ENCODE measurements at regions not wholly inside any gene's neighbourhood (a gene's known extent, or its start where the extent isn't known, plus 50 kb on each side); places are given as distances from the start of the nearest gene placed in this dataset.

GRCh38 chr3:86605166-86605565, 385.8 kb downstream of the VGLL3 start:
- WGBS, 2 donors: 59 to 60% methylated on average over 2 of the region's 2 CpGs
- Histone ChIP-seq H3K27me3 (no peaks in the 10 kb centered on the region), H3K27ac (no peak overlapping the region), H3K4me3 (no peak overlapping the region), H3K9me3 (no peaks in the 10 kb centered on the region), H3K36me3 (ENCODE audit: low read depth, missing control alignments) (no peaks in the 10 kb centered on the region), H3K4me1 (no peaks in the 10 kb centered on the region)
- TF ChIP-seq, protein P1, sequence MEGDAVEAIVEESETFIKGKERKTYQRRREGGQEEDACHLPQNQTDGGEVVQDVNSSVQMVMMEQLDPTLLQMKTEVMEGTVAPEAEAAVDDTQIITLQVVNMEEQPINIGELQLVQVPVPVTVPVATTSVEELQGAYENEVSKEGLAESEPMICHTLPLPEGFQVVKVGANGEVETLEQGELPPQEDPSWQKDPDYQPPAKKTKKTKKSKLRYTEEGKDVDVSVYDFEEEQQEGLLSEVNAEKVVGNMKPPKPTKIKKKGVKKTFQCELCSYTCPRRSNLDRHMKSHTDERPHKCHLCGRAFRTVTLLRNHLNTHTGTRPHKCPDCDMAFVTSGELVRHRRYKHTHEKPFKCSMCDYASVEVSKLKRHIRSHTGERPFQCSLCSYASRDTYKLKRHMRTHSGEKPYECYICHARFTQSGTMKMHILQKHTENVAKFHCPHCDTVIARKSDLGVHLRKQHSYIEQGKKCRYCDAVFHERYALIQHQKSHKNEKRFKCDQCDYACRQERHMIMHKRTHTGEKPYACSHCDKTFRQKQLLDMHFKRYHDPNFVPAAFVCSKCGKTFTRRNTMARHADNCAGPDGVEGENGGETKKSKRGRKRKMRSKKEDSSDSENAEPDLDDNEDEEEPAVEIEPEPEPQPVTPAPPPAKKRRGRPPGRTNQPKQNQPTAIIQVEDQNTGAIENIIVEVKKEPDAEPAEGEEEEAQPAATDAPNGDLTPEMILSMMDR (IDR thresholded peaks at IDR 0.05): no peak
- TF ChIP-seq POLR2A (IDR thresholded peaks at IDR 0.05): no peak
- intact Hi-C loops (cut with DNase I; ENCODE audit: low total_unique reads): no loop called here
- no peak for DNase-seq

DNA sequence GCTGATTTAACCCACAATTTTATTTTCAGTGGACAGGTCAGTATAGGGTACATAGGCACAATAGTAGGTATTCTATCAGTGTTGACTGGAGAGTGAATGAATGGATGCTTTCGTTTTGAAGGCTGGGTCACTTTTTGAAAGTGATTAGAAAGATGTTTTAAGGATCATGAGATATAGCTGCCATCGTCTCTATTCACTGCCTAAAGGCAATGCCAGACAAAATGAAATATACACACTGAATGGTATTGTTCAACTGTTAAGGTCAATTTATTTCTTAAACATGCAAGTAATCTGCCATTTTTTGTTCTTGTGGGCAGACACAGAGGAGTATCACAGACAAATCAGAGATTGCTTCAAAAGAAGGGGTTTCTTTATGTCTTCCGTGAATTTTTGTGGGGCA, 395.3 kb downstream of the VGLL3 start:
- H3K27me3 ChIP-seq: no peaks in the 10 kb centered on the region

DNA sequence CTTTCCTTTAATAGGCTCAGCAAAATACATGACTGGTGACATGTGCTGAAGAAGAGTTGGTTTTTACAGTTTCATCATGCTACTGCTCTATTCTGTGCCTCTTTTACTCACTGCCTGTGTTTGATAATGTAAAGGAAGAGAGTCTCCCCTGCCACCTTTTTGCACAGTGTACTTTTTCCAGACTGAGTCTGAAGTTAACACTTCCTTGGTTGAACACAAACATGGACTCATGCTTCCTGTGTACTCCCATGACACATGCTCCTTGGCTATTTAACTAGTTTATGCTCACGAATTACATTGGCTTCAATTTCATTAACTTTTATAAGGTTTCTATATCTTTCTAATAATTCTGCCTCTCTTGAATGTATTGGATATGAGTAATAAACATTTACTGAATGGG, 396.1 kb downstream of the VGLL3 start:
- no peak for TF ChIP-seq POLR2A (IDR thresholded peaks at IDR 0.05)
- TF ChIP-seq, protein P1 (IDR thresholded peaks at IDR 0.05): no peak
- Histone ChIP-seq H3K27ac (no peak overlapping the region), H3K4me3 (no peak overlapping the region), H3K4me1 (no peaks in the 10 kb centered on the region), H3K27me3 (no peaks in the 10 kb centered on the region), H3K36me3 (ENCODE audit: low read depth, missing control alignments) (no peaks in the 10 kb centered on the region), H3K9me3 (no peaks in the 10 kb centered on the region)
- 45 to 51% methylated on average over 1 of the region's 1 CpG for WGBS, 2 donors
- intact Hi-C loops (cut with DNase I; ENCODE audit: low total_unique reads): no loop called here
- no peak for DNase-seq

More for the DNA sequence above, 395.3 kb downstream of the VGLL3 start:
- no peak overlapping the region for H3K4me3 ChIP-seq
- no peaks in the 10 kb centered on the region for H3K4me1 ChIP-seq
- no peak for TF ChIP-seq POLR2A (IDR thresholded peaks at IDR 0.05)
- TF ChIP-seq, protein P1 (IDR thresholded peaks at IDR 0.05): no peak
- H3K27ac ChIP-seq: no peak overlapping the region
- no peak for DNase-seq
- no peaks in the 10 kb centered on the region for H3K36me3 ChIP-seq (ENCODE audit: low read depth, missing control alignments)
- H3K9me3 ChIP-seq: no peaks in the 10 kb centered on the region
- 85 to 91% methylated on average over 3 of the region's 3 CpGs for WGBS, 2 donors
- intact Hi-C loops (cut with DNase I; ENCODE audit: low total_unique reads): no loop called here

DNA sequence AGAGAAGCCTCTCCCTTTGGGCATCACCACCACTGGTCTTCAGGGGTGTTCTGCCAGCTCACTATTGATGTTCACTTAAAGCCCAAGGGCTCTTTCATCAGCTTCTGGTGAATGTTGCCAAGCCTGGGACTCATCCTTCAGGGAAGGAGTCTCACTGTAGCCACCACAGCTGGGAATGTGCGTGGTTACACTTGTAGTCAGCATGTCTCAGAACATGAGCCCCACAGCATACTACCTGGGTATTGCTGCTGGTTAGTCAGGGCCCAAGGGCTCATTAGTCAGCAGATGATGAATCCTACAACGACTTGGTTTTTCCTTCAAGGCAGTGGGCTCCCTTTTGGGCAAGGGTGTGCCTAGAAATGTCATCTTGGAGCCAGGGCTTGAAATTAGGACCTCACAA, 412.9 kb downstream of the VGLL3 start:
- no peak overlapping the region for H3K27ac ChIP-seq
- 37 to 50% methylated on average over 1 to 2 of the region's 2 CpGs for WGBS, 2 donors
- no peaks in the 10 kb centered on the region for H3K36me3 ChIP-seq (ENCODE audit: low read depth, missing control alignments)
- DNase-seq: no peak
- H3K9me3 ChIP-seq: no peaks in the 10 kb centered on the region
- no peaks in the 10 kb centered on the region for H3K27me3 ChIP-seq
- intact Hi-C loops (cut with DNase I; ENCODE audit: low total_unique reads): no loop called here
- TF ChIP-seq, protein P1 (IDR thresholded peaks at IDR 0.05): no peak
- TF ChIP-seq POLR2A (IDR thresholded peaks at IDR 0.05): no peak
- H3K4me3 ChIP-seq: no peak overlapping the region
- no peaks in the 10 kb centered on the region for H3K4me1 ChIP-seq

DNA sequence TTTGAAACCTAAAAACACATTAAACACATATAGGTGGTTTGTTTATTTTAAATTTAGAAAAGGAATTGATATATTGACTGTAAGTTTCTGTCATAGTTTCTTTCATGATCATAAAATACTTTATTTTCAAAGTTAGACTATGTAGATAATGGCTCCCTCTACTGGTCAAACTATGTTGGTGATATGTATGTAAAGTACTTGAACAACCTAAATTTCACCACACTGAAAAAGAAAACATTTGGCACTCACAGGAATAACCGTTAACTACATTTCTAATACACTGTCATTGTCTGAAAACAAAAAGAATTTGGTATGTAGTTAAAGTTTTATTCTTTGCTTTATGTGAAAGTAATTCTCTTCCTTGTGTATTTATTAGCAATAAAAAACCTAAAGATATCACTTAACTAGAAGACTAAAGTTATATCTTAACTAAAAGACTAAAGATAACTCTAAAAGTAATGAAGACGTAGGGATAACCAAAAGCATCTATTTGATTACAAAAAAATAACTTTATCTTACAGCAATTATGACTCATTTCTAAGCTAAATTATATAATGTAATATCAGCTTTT, 427.5 kb downstream of the VGLL3 start:
- Histone ChIP-seq H3K27me3 (no peaks in the 10 kb centered on the region), H3K36me3 (ENCODE audit: low read depth, missing control alignments) (no peaks in the 10 kb centered on the region), H3K9me3 (no peaks in the 10 kb centered on the region), H3K4me3 (no peak overlapping the region), H3K4me1 (no peaks in the 10 kb centered on the region), H3K27ac (no peak overlapping the region)
- WGBS, 2 donors: 21 to 34% methylated on average over 2 of the region's 2 CpGs
- intact Hi-C loops (cut with DNase I; ENCODE audit: low total_unique reads): no loop called here
- TF ChIP-seq POLR2A (IDR thresholded peaks at IDR 0.05): no peak
- TF ChIP-seq, protein P1 (IDR thresholded peaks at IDR 0.05): peak; percentile 26 to 76 (median 37)
- no peak for DNase-seq

Measured in testis (tissue), 2 donors.